Stimulated activated CD4-positive, alpha-beta T cell treated with anti-CD3 and anti-CD28 coated beads, Interleukin-4, amount 100 ng/mL, for 1 hour (primary cell): ENCODE measurements at regions not wholly inside any gene's neighbourhood (a gene's known extent, or its start where the extent isn't known, plus 50 kb on each side); places are given as distances from the start of the nearest gene placed in this dataset.

Source experiments
- DNase-seq: peaks from one replicate; pipeline ENCODE4 v3.0.0-alpha.2; 2020

DNA sequence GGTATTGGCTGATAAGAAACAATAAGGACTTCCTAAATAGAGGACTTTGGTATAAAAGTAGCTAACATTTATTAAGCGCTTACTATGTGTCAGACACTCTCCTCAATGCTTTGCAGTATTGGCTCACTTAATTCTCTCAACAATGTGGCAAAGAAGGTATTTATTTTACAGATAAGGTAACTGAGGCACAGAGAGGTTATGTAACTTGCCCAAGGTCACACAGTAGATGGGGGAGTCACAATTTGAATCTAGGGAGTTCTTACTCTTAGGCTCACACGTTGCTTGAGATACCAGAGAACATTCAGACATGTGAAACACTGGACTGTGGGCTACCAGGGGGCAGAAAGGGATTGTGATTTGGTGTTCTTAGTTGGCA, 60.8 kb upstream of the GPR158 start:
- no peak for DNase-seq

DNA sequence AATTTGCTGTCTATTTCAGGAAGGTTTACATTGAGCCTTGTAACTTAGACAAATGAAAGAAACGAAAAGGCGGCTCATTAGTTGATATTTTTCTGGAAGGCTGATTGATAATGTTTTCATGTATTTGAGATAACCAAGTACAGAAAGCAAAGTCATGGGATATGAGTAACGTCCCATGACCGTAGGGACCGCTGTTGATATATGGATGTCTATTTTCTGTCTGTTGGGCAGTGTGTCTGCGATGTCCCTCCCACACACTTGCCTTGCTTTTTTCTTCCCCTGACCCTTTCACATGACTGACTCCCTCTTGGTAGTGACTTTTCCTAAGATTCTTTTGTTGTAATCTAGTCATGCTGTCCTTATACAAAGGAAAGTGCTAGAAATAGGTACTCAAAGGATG, 57.0 kb upstream of the GPR158 start:
- no peak for DNase-seq

DNA sequence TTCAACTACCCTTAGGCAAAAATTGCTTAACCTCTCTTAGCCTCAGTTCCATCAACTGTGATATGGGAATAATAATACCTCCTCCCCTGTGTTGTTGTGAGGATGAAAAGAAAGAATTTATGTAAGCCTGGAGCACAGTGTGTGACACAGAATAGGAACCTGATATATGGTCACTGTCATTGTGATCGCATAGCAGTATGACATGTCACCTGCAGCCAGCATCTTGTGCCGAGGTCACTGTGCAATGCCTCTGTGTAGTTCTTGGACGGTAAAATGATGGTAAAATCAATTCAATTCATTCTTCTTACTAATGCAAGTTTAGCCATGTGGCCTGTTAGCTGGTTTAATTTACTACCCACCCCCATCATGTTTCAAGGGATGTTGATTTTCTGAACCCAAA, 54.6 kb upstream of the GPR158 start:
- no peak for DNase-seq
